ENCODE measurements at regions not wholly inside any gene's neighbourhood (a gene's known extent, or its start where the extent isn't known, plus 50 kb on each side); places are given as distances from the start of the nearest gene placed in this dataset.

GRCh38 chrX:65610481-65610880 is 57.0 kb upstream of the MSN start:
- TF ChIP-seq CTCF (IDR thresholded peaks at IDR 0.05; ENCODE audit: control extremely low read depth, extremely low read depth, low read depth, missing control alignments), result no peak
- ChIA-PET CTCF (no interaction called here), POLR2A (no interaction called here)
- no peak for DNase-seq (ENCODE audit: extremely low spot score)

- TF ChIP-seq CTCF (IDR thresholded peaks at IDR 0.05; ENCODE audit: control extremely low read depth, extremely low read depth, low read depth, missing control alignments), result no peak
- ChIA-PET POLR2A (no interaction called here), CTCF (interaction anchor here (1.3 kb wide), 1 partner anchor 13 kb away, joined by 3 read pairs; no protein-coding TSS in a partner anchor)
- DNase-seq (ENCODE audit: extremely low spot score), result no peak
Measured at GRCh38 chrX:65610040-65610439, 57.4 kb upstream of the MSN start.

- DNase-seq (ENCODE audit: extremely low spot score), result no peak
- no peak for TF ChIP-seq CTCF (IDR thresholded peaks at IDR 0.05; ENCODE audit: control extremely low read depth, extremely low read depth, low read depth, missing control alignments)
- POLR2A ChIA-PET, result interaction anchor here (0.6 kb wide), 1 partner anchor 45 kb away, joined by 3 read pairs; no protein-coding TSS in a partner anchor
- CTCF ChIA-PET, result interaction anchor here (1.0 to 1.3 kb wide), 3 partner anchors 13 to 86 kb away, joined by 3 read pairs; no protein-coding TSS in a partner anchor
Measured at GRCh38 chrX:65609237-65609636, 58.2 kb upstream of the MSN start.

- ChIA-PET POLR2A (no interaction called here), CTCF (no interaction called here)
- no peak for DNase-seq (ENCODE audit: extremely low spot score)
- no peak for TF ChIP-seq CTCF (IDR thresholded peaks at IDR 0.05; ENCODE audit: control extremely low read depth, extremely low read depth, low read depth, missing control alignments)
Measured at GRCh38 chrX:65608026-65608425, 59.4 kb upstream of the MSN start.

GRCh38 chrX:65607070-65607742 is 60.2 kb upstream of the MSN start:
- DNase-seq (ENCODE audit: extremely low spot score), result no peak
- TF ChIP-seq CTCF (IDR thresholded peaks at IDR 0.05; ENCODE audit: control extremely low read depth, extremely low read depth, low read depth, missing control alignments), result no peak
- ChIA-PET POLR2A (no interaction called here), CTCF (interaction anchor here (2.4 kb wide), 1 partner anchor 11 kb away, joined by 10 read pairs; no protein-coding TSS in a partner anchor)

- no peak for TF ChIP-seq CTCF (IDR thresholded peaks at IDR 0.05; ENCODE audit: control extremely low read depth, extremely low read depth, low read depth, missing control alignments)
- CTCF ChIA-PET, result interaction anchor here (1.0 to 1.8 kb wide), 4 partner anchors 12 to 428 kb away, joined by 3 to 5 read pairs (median 5); no protein-coding TSS in a partner anchor
- DNase-seq (ENCODE audit: extremely low spot score), result no peak
- POLR2A ChIA-PET, result no interaction called here
Measured at GRCh38 chrX:65602221-65602560, 65.3 kb upstream of the MSN start.

All from GM10248 (cell line).